HL-60 (cell line): ENCODE measurements at regions not wholly inside any gene's neighbourhood (a gene's known extent, or its start where the extent isn't known, plus 50 kb on each side); places are given as distances from the start of the nearest gene placed in this dataset.

Experiments
- DNase-seq, 2 experiments: peaks; one replicate each; pipeline ENCODE4 v3.0.0-alpha.2; 2010 to 2020; ENCODE audit warnings: low read depth in 1 of 2, low spot score in 1 of 2
- H3K27ac ChIP-seq: fragments of 250-450 bp; sonication (Bioruptor Pico); replicated peaks from 2 replicates; pipeline ENCODE4 v1.5.1; 2020; ENCODE audit warnings: mild to moderate bottlenecking, moderate library complexity
- H3K27me3 ChIP-seq: fragments of 250-450 bp; sonication (Bioruptor Pico); 2 replicates; pipeline ENCODE4 v1.5.1; 2021; ENCODE audit warnings: mild to moderate bottlenecking, moderate library complexity; ENCODE audit not compliant: insufficient read depth, poor library complexity, severe bottlenecking
- H3K4me3 ChIP-seq: replicated peaks from 2 replicates; pipeline ENCODE4 v1.5.1; 2011; ENCODE audit warnings: mild to moderate bottlenecking, control low read depth, low read length; ENCODE audit not compliant: insufficient read depth
- CTCF ChIP-seq: IDR thresholded peaks from one replicate; pipeline ENCODE4 v1.5.1; 2011; ENCODE audit warnings: low read length, control low read depth, inconsistent platforms; ENCODE audit not compliant: insufficient read depth
- GABPA ChIP-seq: IDR thresholded peaks from 2 replicates; pipeline ENCODE4 v1.6.1; 2012; ENCODE audit warnings: low read depth
- POLR2AphosphoS5 ChIP-seq: IDR thresholded peaks from 2 replicates; pipeline ENCODE4 v1.6.1; 2012; ENCODE audit warnings: low read depth
- REST ChIP-seq: IDR thresholded peaks from 2 replicates; pipeline ENCODE4 v1.6.1; 2012; ENCODE audit warnings: low read depth; ENCODE audit not compliant: insufficient replicate concordance
- SPI1 ChIP-seq: IDR thresholded peaks from 2 replicates; pipeline ENCODE4 v1.6.1; 2012; ENCODE audit warnings: low read depth, mild to moderate bottlenecking, borderline replicate concordance

GRCh38 chr18:41436772-41437171 lies 518.3 kb upstream of the PIK3C3 start:
- no peak overlapping the region for H3K4me3 ChIP-seq
- no peak for DNase-seq
- H3K27ac ChIP-seq: no peak overlapping the region
- no peak for TF ChIP-seq SPI1
- TF ChIP-seq REST: no peak
- TF ChIP-seq GABPA: no peak
- TF ChIP-seq POLR2AphosphoS5: no peak
- TF ChIP-seq CTCF: no peak
- H3K27me3 ChIP-seq: no peaks in the 10 kb centered on the region

- Histone ChIP-seq H3K27ac (no peak overlapping the region), H3K27me3 (no peaks in the 10 kb centered on the region), H3K4me3 (no peak overlapping the region)
- TF ChIP-seq REST: no peak
- no peak for TF ChIP-seq POLR2AphosphoS5
- TF ChIP-seq SPI1: no peak
- no peak for TF ChIP-seq CTCF
- TF ChIP-seq GABPA: no peak
- DNase-seq: no peak
Observed at GRCh38 chr18:41418598-41418997, 536.4 kb upstream of the PIK3C3 start.

GRCh38 chr18:41416044-41416443 lies 539.0 kb upstream of the PIK3C3 start:
- DNase-seq: no peak
- TF ChIP-seq REST (no peak), SPI1 (no peak), GABPA (no peak), CTCF (no peak), POLR2AphosphoS5 (no peak)
- Histone ChIP-seq H3K4me3 (no peak overlapping the region), H3K27ac (no peak overlapping the region), H3K27me3 (no peaks in the 10 kb centered on the region)
